ENCODE measurements at regions not wholly inside any gene's neighbourhood (a gene's known extent, or its start where the extent isn't known, plus 50 kb on each side); places are given as distances from the start of the nearest gene placed in this dataset.

GRCh38 chr13:63595811-63596210, 2180.2 kb upstream of the PCDH20 start:
- no peaks in the 10 kb centered on the region for H3K4me1 Mint-ChIP-seq (ENCODE audit: low read depth)
- no peaks in the 10 kb centered on the region for H3K27me3 Mint-ChIP-seq (ENCODE audit: insufficient read depth)
- no peak for TF ChIP-seq CTCF (IDR thresholded peaks at IDR 0.05)
- DNase-seq: no peak
- no peak overlapping the region for H3K27ac Mint-ChIP-seq
- no peak overlapping the region for H3K4me3 Mint-ChIP-seq
- no peaks in the 10 kb centered on the region for H3K36me3 Mint-ChIP-seq (ENCODE audit: low read depth)
- H3K9me3 Mint-ChIP-seq: peaks cover 28% of the 10 kb centered on the region

DNA sequence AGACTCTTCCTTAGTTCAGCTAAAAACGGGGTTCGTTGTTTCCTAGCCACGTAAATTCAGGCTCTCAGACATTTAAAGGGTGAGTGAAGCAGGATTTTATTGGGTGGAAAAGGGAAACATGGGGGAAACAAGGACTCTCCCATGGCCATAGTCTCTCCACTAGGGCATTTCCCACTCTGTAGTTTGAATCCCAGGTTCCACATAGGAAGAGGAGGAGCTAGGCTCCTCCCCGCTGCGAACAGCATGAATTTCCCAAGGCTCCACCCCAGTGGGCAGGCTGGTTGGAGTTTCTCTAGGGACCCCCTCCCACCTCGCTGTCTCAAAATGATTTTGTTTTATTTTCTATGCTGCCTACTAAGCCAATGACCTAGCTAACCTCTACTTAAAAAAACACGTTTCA, 2170.8 kb upstream of the PCDH20 start:
- TF ChIP-seq CTCF (IDR thresholded peaks at IDR 0.05): no peak
- no peaks in the 10 kb centered on the region for H3K36me3 Mint-ChIP-seq (ENCODE audit: low read depth)
- DNase-seq: no peak
- H3K4me3 Mint-ChIP-seq: no peak overlapping the region
- H3K9me3 Mint-ChIP-seq: peaks cover 24% of the 10 kb centered on the region
- no peaks in the 10 kb centered on the region for H3K4me1 Mint-ChIP-seq (ENCODE audit: low read depth)
- no peaks in the 10 kb centered on the region for H3K27me3 Mint-ChIP-seq (ENCODE audit: insufficient read depth)
- no peak overlapping the region for H3K27ac Mint-ChIP-seq

DNA sequence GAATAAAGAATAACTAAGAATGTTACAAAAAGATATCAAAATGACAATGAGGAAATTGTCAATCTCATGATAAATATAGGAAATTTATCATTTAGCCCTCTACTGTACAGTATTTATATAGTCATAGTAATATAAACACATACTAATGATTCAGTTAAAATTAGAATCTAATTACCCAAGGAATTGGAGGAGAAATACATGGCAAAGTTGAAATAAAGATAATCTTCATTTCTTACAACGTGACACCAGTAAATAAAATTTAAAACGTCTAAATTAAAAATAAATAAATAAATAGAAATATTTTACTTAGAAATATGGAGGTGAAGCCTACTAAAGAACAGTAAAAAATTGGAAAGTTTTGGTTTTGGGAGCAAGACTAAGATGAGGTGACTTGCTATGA, 2163.1 kb upstream of the PCDH20 start:
- H3K9me3 Mint-ChIP-seq: peaks cover 33% of the 10 kb centered on the region

GRCh38 chr13:63567031-63567430, 2151.4 kb upstream of the PCDH20 start:
- TF ChIP-seq CTCF (IDR thresholded peaks at IDR 0.05): no peak
- peaks cover 18% of the 10 kb centered on the region for H3K9me3 Mint-ChIP-seq
- no peak overlapping the region for H3K4me3 Mint-ChIP-seq
- H3K27me3 Mint-ChIP-seq (ENCODE audit: insufficient read depth): no peaks in the 10 kb centered on the region; the same call in 1 of the 2 replicates
- DNase-seq: no peak
- no peaks in the 10 kb centered on the region for H3K36me3 Mint-ChIP-seq (ENCODE audit: low read depth)
- H3K4me1 Mint-ChIP-seq (ENCODE audit: low read depth): no peaks in the 10 kb centered on the region
- H3K27ac Mint-ChIP-seq: no peak overlapping the region

More for the DNA sequence above, 2163.1 kb upstream of the PCDH20 start:
- Mint-ChIP-seq H3K36me3 (ENCODE audit: low read depth) (no peaks in the 10 kb centered on the region; the same call in 1 of the 2 replicates), H3K27ac (no peak overlapping the region), H3K4me3 (no peak overlapping the region), H3K27me3 (ENCODE audit: insufficient read depth) (no peaks in the 10 kb centered on the region; the same call in 1 of the 2 replicates), H3K4me1 (ENCODE audit: low read depth) (no peaks in the 10 kb centered on the region)
- DNase-seq: no peak
- TF ChIP-seq CTCF (IDR thresholded peaks at IDR 0.05): no peak

DNA sequence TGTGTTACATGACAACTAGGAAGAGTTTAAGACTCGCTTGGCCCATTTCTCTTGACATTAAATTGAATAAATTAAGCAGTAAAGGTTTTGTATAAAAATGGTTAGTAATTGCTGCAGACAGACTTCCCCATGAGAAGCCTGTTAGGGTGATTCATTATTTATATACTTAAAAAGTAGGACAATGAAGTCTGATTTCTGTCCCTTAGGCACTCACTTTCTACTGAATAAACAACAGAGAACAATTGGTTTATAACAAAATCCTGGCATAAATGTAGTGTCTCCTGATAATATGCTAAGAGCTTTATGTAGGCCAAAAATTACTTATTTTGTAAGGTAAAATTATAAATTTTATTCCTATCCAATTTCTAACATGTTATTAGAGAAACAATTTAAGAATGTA, 2138.5 kb upstream of the PCDH20 start:
- Mint-ChIP-seq H3K9me3 (peaks cover 11% of the 10 kb centered on the region), H3K27ac (no peak overlapping the region), H3K36me3 (ENCODE audit: low read depth) (no peaks in the 10 kb centered on the region), H3K4me1 (ENCODE audit: low read depth) (no peaks in the 10 kb centered on the region), H3K4me3 (no peak overlapping the region), H3K27me3 (ENCODE audit: insufficient read depth) (no peaks in the 10 kb centered on the region)
- no peak for TF ChIP-seq CTCF (IDR thresholded peaks at IDR 0.05)
- no peak for DNase-seq

DNA sequence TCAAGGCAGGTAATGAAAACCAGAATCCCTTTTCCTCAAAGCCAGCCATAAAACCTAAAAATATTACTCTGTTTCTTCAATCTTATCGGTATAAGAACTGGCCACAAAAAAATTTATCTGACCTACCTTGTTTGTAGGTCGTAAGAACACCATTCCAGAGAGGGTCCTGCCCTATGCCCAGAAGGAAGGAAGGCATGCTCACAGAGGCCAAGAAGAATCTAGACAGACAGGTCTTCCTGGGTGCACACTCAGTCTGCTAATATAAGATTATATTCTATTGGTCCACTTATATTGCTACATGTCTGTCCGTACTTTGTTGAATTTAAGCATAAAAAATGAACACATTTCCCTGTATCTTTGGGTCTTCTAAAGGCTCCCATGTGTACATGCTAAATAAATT, 2136.1 kb upstream of the PCDH20 start:
- no peak overlapping the region for H3K4me3 Mint-ChIP-seq
- H3K36me3 Mint-ChIP-seq (ENCODE audit: low read depth): no peaks in the 10 kb centered on the region
- no peak for TF ChIP-seq CTCF (IDR thresholded peaks at IDR 0.05)
- DNase-seq: no peak
- peaks cover 7% of the 10 kb centered on the region for H3K9me3 Mint-ChIP-seq
- no peaks in the 10 kb centered on the region for H3K4me1 Mint-ChIP-seq (ENCODE audit: low read depth)
- H3K27ac Mint-ChIP-seq: no peak overlapping the region
- H3K27me3 Mint-ChIP-seq (ENCODE audit: insufficient read depth): no peaks in the 10 kb centered on the region
